ENCODE measurements at regions not wholly inside any gene's neighbourhood (a gene's known extent, or its start where the extent isn't known, plus 50 kb on each side); places are given as distances from the start of the nearest gene placed in this dataset.
"Not testable (repeated sequence)": the region's sequence is repeated elsewhere in the genome, so short reads cannot be mapped to it uniquely, and the experiment has no call there.

GRCh38 chr19:27861411-27861975, 1351.5 kb downstream of the UQCRFS1 start:
- Mint-ChIP-seq H3K27ac (no peak overlapping the region), H3K36me3 (peaks cover 9% of the 10 kb centered on the region), H3K4me1 (no peaks in the 10 kb centered on the region), H3K27me3 (no peaks in the 10 kb centered on the region), H3K9me3 (peaks cover 33% of the 10 kb centered on the region), H3K4me3 (no peak overlapping the region)
- DNase-seq (ENCODE audit: low spot score in 2 of 2) (no peak), ATAC-seq (ENCODE audit: low read depth) (no peak)

GRCh38 chr19:27860309-27860934, 1352.5 kb downstream of the UQCRFS1 start:
- no peak for DNase-seq (ENCODE audit: low spot score in 2 of 2)
- ATAC-seq (ENCODE audit: low read depth), result no peak
- peaks cover 29% of the 10 kb centered on the region for H3K9me3 Mint-ChIP-seq
- H3K36me3 Mint-ChIP-seq, result peaks cover 2% of the 10 kb centered on the region
- no peak overlapping the region for H3K4me3 Mint-ChIP-seq
- H3K27me3 Mint-ChIP-seq, result no peaks in the 10 kb centered on the region
- H3K4me1 Mint-ChIP-seq, result no peaks in the 10 kb centered on the region
- no peak overlapping the region for H3K27ac Mint-ChIP-seq

GRCh38 chr19:27859689-27860088, 1353.3 kb downstream of the UQCRFS1 start:
- Mint-ChIP-seq H3K4me1 (no peaks in the 10 kb centered on the region), H3K4me3 (no peak overlapping the region), H3K27me3 (no peaks in the 10 kb centered on the region), H3K27ac (no peak overlapping the region), H3K9me3 (peaks cover 34% of the 10 kb centered on the region), H3K36me3 (no peaks in the 10 kb centered on the region)
- ATAC-seq (ENCODE audit: low read depth) (no peak), DNase-seq (ENCODE audit: low spot score in 2 of 2) (no peak)

- H3K27me3 Mint-ChIP-seq, result no peaks in the 10 kb centered on the region
- H3K27ac Mint-ChIP-seq, result no peak overlapping the region
- H3K36me3 Mint-ChIP-seq, result no peaks in the 10 kb centered on the region
- peaks cover 36% of the 10 kb centered on the region for H3K9me3 Mint-ChIP-seq
- H3K4me1 Mint-ChIP-seq, result no peaks in the 10 kb centered on the region
- DNase-seq (ENCODE audit: low spot score in 2 of 2) (no peak), ATAC-seq (ENCODE audit: low read depth) (no peak)
- H3K4me3 Mint-ChIP-seq, result no peak overlapping the region
Measured at GRCh38 chr19:27858981-27859581, 1353.9 kb downstream of the UQCRFS1 start.

- not testable (repeated sequence) for H3K4me1 Mint-ChIP-seq; H3K4me3 Mint-ChIP-seq; ATAC-seq (ENCODE audit: low read depth); H3K27me3 Mint-ChIP-seq; DNase-seq (ENCODE audit: low spot score in 2 of 2); H3K36me3 Mint-ChIP-seq; H3K27ac Mint-ChIP-seq
- peaks cover 20% of the 10 kb centered on the region for H3K9me3 Mint-ChIP-seq
Measured at GRCh38 chr19:27852931-27853330, 1360.0 kb downstream of the UQCRFS1 start.

- no peaks in the 10 kb centered on the region for H3K27me3 Mint-ChIP-seq
- H3K27ac Mint-ChIP-seq, result no peak overlapping the region
- peaks cover 16% of the 10 kb centered on the region for H3K9me3 Mint-ChIP-seq
- no peak overlapping the region for H3K4me3 Mint-ChIP-seq
- no peak for ATAC-seq (ENCODE audit: low read depth)
- peaks cover 15% of the 10 kb centered on the region for H3K36me3 Mint-ChIP-seq
- H3K4me1 Mint-ChIP-seq, result no peaks in the 10 kb centered on the region
- DNase-seq (ENCODE audit: low spot score in 2 of 2), result no peak
Measured at GRCh38 chr19:27851543-27852060, 1361.3 kb downstream of the UQCRFS1 start.

- no peak overlapping the region for H3K4me3 Mint-ChIP-seq
Measured at GRCh38 chr19:27851002-27851481, 1361.9 kb downstream of the UQCRFS1 start.

GRCh38 chr19:27846944-27847343, 1366.0 kb downstream of the UQCRFS1 start:
- H3K9me3 Mint-ChIP-seq, result peaks cover 30% of the 10 kb centered on the region
- no peaks in the 10 kb centered on the region for H3K4me1 Mint-ChIP-seq
- no peak for DNase-seq (ENCODE audit: low spot score in 2 of 2)
- H3K4me3 Mint-ChIP-seq, result no peak overlapping the region
- H3K27ac Mint-ChIP-seq, result no peak overlapping the region
- ATAC-seq (ENCODE audit: low read depth), result no peak
- peaks cover 35% of the 10 kb centered on the region for H3K36me3 Mint-ChIP-seq
- H3K27me3 Mint-ChIP-seq, result no peaks in the 10 kb centered on the region

More at GRCh38 chr19:27851002-27851481, 1361.9 kb downstream of the UQCRFS1 start:
- ATAC-seq (ENCODE audit: low read depth) (no peak), DNase-seq (ENCODE audit: low spot score in 2 of 2) (no peak)
- Mint-ChIP-seq H3K36me3 (peaks cover 15% of the 10 kb centered on the region), H3K9me3 (peaks cover 16% of the 10 kb centered on the region), H3K27me3 (no peaks in the 10 kb centered on the region), H3K27ac (no peak overlapping the region), H3K4me1 (no peaks in the 10 kb centered on the region)

- H3K36me3 Mint-ChIP-seq, result peaks cover 27% of the 10 kb centered on the region
- H3K27me3 Mint-ChIP-seq, result no peaks in the 10 kb centered on the region
- H3K4me1 Mint-ChIP-seq, result no peaks in the 10 kb centered on the region
- peaks cover 32% of the 10 kb centered on the region for H3K9me3 Mint-ChIP-seq
- H3K4me3 Mint-ChIP-seq, result no peak overlapping the region
- no peak overlapping the region for H3K27ac Mint-ChIP-seq
- no peak for ATAC-seq (ENCODE audit: low read depth)
- no peak for DNase-seq (ENCODE audit: low spot score in 2 of 2)
Measured at GRCh38 chr19:27844261-27844660, 1368.7 kb downstream of the UQCRFS1 start.

GRCh38 chr19:27843861-27844260, 1369.1 kb downstream of the UQCRFS1 start:
- Mint-ChIP-seq H3K4me3 (no peak overlapping the region), H3K27ac (no peak overlapping the region), H3K36me3 (peaks cover 25% of the 10 kb centered on the region), H3K9me3 (peaks cover 32% of the 10 kb centered on the region), H3K4me1 (no peaks in the 10 kb centered on the region), H3K27me3 (no peaks in the 10 kb centered on the region)
- DNase-seq (ENCODE audit: low spot score in 2 of 2) (no peak), ATAC-seq (ENCODE audit: low read depth) (no peak)

GRCh38 chr19:27833031-27833430, 1379.9 kb downstream of the UQCRFS1 start:
- no peak for DNase-seq (ENCODE audit: low spot score in 2 of 2)
- H3K9me3 Mint-ChIP-seq, result peaks cover 5% of the 10 kb centered on the region
- ATAC-seq (ENCODE audit: low read depth), result no peak

GRCh38 chr19:27828829-27829228, 1384.1 kb downstream of the UQCRFS1 start:
- peaks cover 11% of the 10 kb centered on the region for H3K36me3 Mint-ChIP-seq
- H3K4me1 Mint-ChIP-seq, result peaks cover 4% of the 10 kb centered on the region

More at GRCh38 chr19:27833031-27833430, 1379.9 kb downstream of the UQCRFS1 start:
- Mint-ChIP-seq H3K36me3 (peaks cover 17% of the 10 kb centered on the region), H3K27me3 (no peaks in the 10 kb centered on the region), H3K4me3 (no peak overlapping the region), H3K27ac (no peak overlapping the region), H3K4me1 (peaks cover 4% of the 10 kb centered on the region)

GRCh38 chr19:27824108-27824507, 1388.8 kb downstream of the UQCRFS1 start:
- ATAC-seq (ENCODE audit: low read depth) (no peak), DNase-seq (ENCODE audit: low spot score in 2 of 2) (no peak)
- H3K4me3 Mint-ChIP-seq, result no peak overlapping the region
- H3K27me3 Mint-ChIP-seq, result no peaks in the 10 kb centered on the region
- H3K36me3 Mint-ChIP-seq, result peaks cover 13% of the 10 kb centered on the region
- H3K4me1 Mint-ChIP-seq, result peaks cover 7% of the 10 kb centered on the region
- no peaks in the 10 kb centered on the region for H3K9me3 Mint-ChIP-seq
- no peak overlapping the region for H3K27ac Mint-ChIP-seq

More at GRCh38 chr19:27828829-27829228, 1384.1 kb downstream of the UQCRFS1 start:
- Mint-ChIP-seq H3K4me3 (no peak overlapping the region), H3K27me3 (no peaks in the 10 kb centered on the region), H3K27ac (no peak overlapping the region), H3K9me3 (peaks cover 3% of the 10 kb centered on the region)
- ATAC-seq (ENCODE audit: low read depth) (no peak), DNase-seq (ENCODE audit: low spot score in 2 of 2) (no peak)

- Mint-ChIP-seq H3K4me1 (peaks cover 3% of the 10 kb centered on the region), H3K9me3 (no peaks in the 10 kb centered on the region), H3K4me3 (no peak overlapping the region), H3K36me3 (peaks cover 13% of the 10 kb centered on the region), H3K27me3 (no peaks in the 10 kb centered on the region), H3K27ac (no peak overlapping the region)
- ATAC-seq (ENCODE audit: low read depth), result no peak
- no peak for DNase-seq (ENCODE audit: low spot score in 2 of 2)
Measured at GRCh38 chr19:27822336-27822735, 1390.6 kb downstream of the UQCRFS1 start.

All from memory B cell (primary cell).